Stimulated activated CD4-positive, alpha-beta T cell treated with anti-CD3 and anti-CD28 coated beads, Interleukin-1b, Interleukin-23, amount 100 ng/mL, for 4 hours (primary cell): ENCODE measurements at regions not wholly inside any gene's neighbourhood (a gene's known extent, or its start where the extent isn't known, plus 50 kb on each side); places are given as distances from the start of the nearest gene placed in this dataset.

Experiments
- DNase-seq, 2 donors: peaks; one replicate each; pipeline ENCODE4 v3.0.0-alpha.2; 2020; ENCODE audit warnings: low read depth in 2 of 2

GRCh38 chrX:151476604-151477303 is 79.7 kb downstream of the VMA21 start:
- no peak for DNase-seq

GRCh38 chrX:151478058-151478457 is 81.1 kb downstream of the VMA21 start:
- DNase-seq = no peak

- peak in 1 of 2 donors; percentile 0 for DNase-seq
These were observed 74.8 kb upstream of the PASD1 start for GRCh38 chrX:151488677-151489076.

GRCh38 chrX:151505796-151506195 is 57.7 kb upstream of the PASD1 start:
- no peak for DNase-seq

- DNase-seq = no peak
These were observed 53.3 kb upstream of the PASD1 start for GRCh38 chrX:151510203-151510602.

- no peak for DNase-seq
These were observed 50.0 kb upstream of the PASD1 start for GRCh38 chrX:151513472-151513871.
